HG03159 (cell line): ENCODE measurements at regions not wholly inside any gene's neighbourhood (a gene's known extent, or its start where the extent isn't known, plus 50 kb on each side); places are given as distances from the start of the nearest gene placed in this dataset.
A peak's percentile ranks its signal among the peaks of the same experiment; 100 is the strongest.

Experiments
- ATAC-seq: cut with Tn5 transposase; IDR thresholded peaks from one replicate; pipeline ENCODE4 v1.9.1; 2021; ENCODE audit warnings: mild to moderate bottlenecking, moderate library complexity; ENCODE audit not compliant: unreplicated experiment

GRCh38 chr2:66318009-66318561 is 116.8 kb upstream of the MEIS1 start:
- no peak for ATAC-seq

GRCh38 chr2:66317268-66317890 is 117.5 kb upstream of the MEIS1 start:
- no peak for ATAC-seq

DNA sequence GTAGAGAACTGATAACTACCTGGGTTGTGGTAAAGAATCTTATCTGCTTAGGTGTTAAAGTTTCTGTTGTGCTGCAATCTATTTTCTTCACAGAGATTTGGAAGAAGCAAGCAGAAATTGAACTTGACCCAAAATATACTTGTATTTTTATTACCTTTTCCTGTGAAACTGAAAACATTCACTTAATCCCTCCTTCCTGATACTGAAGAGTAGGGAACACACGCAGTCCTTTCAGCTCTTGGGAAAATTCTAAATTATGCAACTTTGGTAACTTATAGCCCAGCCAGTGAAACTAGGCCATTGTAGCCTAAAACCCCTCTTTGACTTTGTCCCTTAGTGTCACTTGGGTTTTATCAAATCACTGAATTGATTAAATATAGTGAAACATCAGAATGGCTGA is 128.4 kb upstream of the MEIS1 start:
- ATAC-seq: no peak

GRCh38 chr2:66305718-66306117 is 129.2 kb upstream of the MEIS1 start:
- no peak for ATAC-seq

DNA sequence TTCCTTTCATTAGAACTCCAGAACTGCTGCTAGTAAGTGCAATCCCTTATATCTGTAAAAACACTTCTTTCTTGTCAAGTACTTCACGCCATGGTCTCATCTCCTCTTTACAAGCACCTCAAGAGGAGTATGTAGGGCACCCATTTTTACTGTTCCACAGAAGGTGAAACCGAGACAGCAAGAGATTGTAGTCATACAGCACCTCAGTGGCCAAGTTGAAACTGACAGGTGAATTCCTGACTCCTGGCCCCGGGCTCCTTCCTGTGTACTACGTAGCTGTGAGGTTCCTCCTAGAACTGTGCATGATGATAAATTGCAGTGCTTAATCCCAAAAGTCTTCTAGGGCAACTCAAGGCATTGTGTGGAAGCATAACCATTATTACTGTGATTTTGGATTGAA is 131.5 kb upstream of the MEIS1 start:
- peak; percentile 53 for ATAC-seq

DNA sequence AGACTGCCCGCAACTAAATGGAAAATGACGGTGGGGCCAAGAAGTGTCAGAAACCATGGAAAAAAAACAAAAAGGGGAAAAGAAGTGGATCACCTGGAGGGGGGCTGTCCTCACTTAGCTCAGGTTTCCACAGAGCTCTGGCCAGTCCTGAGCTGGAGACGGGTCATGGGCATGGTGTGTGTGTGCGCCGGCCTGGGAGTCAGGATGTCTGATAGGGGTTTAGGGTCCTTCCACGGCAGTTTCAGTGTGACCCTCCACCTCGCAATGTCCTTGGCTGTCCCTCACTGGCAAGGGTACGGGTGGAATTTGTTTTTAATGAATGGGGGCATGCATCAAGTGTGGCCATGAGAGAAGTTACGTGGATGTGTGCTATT is 133.2 kb upstream of the MEIS1 start:
- no peak for ATAC-seq

DNA sequence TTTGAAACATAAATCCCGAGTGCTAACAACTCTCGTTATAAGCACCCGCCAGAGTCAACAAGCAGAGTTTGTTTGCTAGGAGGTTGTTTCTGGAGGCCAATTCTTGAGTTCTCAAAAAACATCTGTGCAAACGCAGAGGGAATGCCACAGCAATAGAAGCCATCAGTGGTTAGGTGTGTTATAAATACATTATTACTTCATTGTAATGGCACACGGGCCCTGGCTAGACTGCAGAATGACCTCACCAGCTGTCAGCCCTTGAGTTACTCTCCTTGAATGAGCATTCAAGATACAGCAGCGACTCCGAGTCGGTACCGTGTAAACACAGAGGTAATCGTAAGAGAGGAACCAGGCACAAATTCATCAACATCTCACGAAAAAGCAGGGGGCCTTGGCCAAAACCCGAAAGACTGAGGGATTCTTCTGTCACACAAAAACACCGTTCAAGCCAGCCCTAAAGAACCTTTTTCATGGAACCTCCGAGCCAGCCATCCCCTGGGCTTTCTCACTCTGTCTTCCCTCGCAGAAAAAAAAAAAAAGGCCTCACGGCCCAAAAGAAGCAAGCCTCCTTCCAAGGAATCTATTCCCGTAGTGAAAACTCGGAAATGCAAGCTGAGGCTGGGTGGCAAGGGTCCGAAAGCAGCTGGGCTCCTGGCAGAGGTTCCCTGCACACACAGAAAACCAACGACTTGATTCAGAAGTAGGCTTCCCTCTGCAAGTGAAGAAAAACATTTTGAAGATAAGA is 133.7 kb upstream of the MEIS1 start:
- ATAC-seq: no peak

GRCh38 chr2:66283787-66284186 is 151.1 kb upstream of the MEIS1 start:
- ATAC-seq: no peak

- ATAC-seq: no peak
Observed at GRCh38 chr2:66281980-66282379, 152.9 kb upstream of the MEIS1 start.

DNA sequence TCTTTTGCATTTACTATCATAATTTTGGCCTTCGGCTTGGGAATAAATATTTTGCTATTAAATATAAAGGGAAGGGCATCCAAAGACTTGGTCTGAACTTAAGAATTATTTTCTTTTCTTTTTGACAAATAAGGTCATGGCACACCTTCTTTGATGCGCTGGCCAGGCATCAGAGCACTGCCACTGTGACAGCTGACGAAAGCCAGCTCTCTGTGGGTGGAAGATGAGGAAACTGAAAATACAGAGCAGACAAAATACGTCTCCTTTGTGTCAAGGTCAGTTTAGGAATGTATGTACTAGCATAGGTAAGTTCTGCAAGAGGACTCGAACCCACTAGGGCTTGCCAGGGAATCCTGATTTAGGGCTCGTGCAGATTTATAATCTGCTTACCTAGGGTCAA is 155.9 kb upstream of the MEIS1 start:
- ATAC-seq: no peak

- ATAC-seq: no peak
Observed at GRCh38 chr2:66275984-66276383, 158.9 kb upstream of the MEIS1 start.

- no peak for ATAC-seq
Observed at GRCh38 chr2:66273933-66274490, 160.9 kb upstream of the MEIS1 start.

DNA sequence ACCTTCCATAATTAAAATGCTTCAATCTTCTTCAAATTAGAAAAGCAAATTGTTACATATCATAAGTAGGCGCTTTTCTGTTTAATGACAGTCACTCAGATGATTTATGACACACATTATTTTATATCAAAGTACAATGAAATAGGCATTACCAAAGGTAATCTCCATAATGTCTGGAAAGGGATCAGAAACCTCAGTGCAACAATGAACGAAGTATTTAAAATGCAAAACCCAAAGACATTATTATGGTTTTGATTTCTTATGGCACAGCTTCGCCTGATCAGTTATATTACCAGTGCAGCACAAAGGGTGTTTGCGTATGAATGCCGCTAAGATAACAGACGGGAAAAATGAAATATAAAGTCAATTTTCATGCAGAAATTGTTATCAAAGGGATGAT is 162.2 kb upstream of the MEIS1 start:
- no peak for ATAC-seq

DNA sequence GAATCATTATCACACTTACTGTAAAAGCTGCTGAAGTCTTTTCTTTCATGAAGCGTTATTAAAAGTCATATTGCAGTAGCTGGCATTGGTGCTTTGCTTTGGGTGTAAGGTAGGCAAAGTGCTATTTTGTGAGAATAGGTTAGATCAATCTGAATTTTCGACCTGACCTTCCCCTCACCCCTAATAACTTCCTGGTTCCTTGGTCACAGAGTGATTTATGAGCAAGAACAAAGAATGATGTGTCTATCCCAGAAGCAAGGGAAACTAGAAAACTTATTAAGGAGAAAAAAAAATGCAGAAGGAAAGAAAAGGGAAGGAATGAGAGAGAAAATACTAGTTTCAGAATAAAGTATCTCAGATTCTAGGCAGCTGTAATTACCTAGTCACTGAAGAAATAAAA is 163.1 kb upstream of the MEIS1 start:
- no peak for ATAC-seq

- no peak for ATAC-seq
Observed at GRCh38 chr2:66270247-66270646, 164.7 kb upstream of the MEIS1 start.

DNA sequence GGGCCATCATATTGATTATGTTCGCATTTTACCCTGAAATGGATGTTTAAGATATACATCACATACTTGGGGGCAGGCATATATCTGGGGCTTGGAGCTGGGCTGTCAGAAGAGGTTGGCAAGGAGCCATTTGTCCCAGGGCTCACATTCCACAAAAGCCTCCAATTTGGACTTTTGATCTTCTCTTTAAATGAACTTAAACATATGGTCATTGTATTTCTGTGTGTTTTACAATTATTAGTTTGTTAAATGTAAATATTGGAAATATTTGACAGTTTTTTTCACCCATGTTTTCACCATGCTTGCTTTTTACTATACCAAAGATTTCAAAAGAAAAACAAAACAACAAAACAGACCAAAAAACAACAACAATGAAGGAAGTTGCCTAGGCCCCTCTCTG is 165.8 kb upstream of the MEIS1 start:
- ATAC-seq: no peak

GRCh38 chr2:66268756-66269155 is 166.2 kb upstream of the MEIS1 start:
- ATAC-seq: no peak

GRCh38 chr2:66264354-66264753 is 170.6 kb upstream of the MEIS1 start:
- ATAC-seq: no peak

DNA sequence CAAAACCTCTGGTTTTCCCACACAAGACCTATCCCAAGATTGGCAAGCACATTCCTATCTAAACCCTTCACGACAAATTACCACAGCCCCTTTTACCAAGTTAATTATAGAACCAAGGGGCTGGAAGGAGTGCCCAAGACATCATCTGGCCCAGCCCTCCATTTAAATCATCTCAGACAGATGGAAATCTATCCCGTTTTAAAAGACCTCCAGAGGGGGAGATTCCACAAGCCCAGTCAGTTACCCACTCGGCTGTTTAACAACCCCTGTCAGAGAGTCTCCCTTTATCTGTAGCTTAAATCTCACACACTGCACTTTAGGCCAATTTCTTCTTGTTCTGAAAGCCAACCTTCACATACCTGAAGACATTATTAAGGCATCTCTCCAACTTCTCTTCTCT is 179.1 kb upstream of the MEIS1 start:
- no peak for ATAC-seq

DNA sequence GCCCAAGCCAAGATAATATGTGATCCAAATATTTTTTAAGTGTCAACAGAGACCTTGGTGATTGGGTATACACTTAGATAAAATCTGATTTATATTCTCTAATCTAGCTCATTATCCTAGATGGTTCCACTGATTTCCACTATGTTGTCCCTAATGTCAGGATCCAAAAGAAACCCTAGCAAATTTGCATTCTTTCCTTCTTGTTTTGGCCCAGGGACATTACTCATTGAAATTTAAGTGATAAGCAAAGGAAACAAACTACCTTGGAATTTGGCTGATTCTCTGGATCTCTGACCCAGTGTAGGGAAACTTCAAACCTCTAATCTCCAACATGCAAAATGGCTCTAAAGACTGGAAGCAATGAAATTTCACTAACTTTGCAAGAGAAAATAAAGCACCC is 179.8 kb upstream of the MEIS1 start:
- no peak for ATAC-seq

- ATAC-seq: no peak
Observed at GRCh38 chr2:66253066-66253465, 181.9 kb upstream of the MEIS1 start.

DNA sequence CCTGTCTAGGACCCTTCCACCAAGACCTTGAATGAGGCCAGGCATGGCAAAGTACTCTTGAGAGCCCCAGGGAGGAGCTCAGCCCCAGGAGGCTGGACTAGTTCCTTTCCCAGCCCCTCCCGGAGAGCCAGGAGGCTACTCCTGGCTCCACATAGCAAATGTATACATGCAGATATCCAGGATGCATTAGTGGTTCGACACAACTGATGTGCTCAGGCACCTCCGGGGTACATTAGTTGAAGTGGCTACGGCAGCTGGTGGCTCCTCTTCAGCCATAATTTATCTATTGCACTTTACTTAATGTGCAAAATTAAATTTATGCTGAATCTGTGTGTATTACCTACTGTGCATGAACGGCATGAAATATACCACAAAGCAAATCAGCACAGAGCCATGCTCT is 182.8 kb upstream of the MEIS1 start:
- ATAC-seq: no peak
